HCT116 (cell line): ENCODE measurements at regions not wholly inside any gene's neighbourhood (a gene's known extent, or its start where the extent isn't known, plus 50 kb on each side); places are given as distances from the start of the nearest gene placed in this dataset.

Experiments
- CTCF ChIP-seq, 3 experiments: fragments of 200-600 bp in 1 of 3; sonication (generic) in 1 of 3; IDR thresholded peaks in 2 of 3; conservative IDR thresholded peaks in 1 of 3; 2 replicates each; pipeline ENCODE4 v1.5.1; 2012 to 2017; ENCODE audit warnings: low read depth in 2 of 3, low read length in 2 of 3, antibody characterized with exemption in 1 of 3, borderline replicate concordance in 1 of 3, control low read depth in 1 of 3, mild to moderate bottlenecking in 1 of 3, mixed read lengths in 1 of 3, mixed run types in 1 of 3, moderate library complexity in 1 of 3; ENCODE audit not compliant: insufficient read depth in 1 of 3
- EGR1 ChIP-seq: IDR thresholded peaks from 2 replicates; pipeline ENCODE4 v1.6.1; 2012; ENCODE audit warnings: low read depth
- EZH2 ChIP-seq: fragments of 200-600 bp; sonication (generic); IDR thresholded peaks from 2 replicates; pipeline ENCODE4 v1.6.1; 2017; ENCODE audit warnings: antibody characterized with exemption, mixed run types
- EZH2phosphoT487 ChIP-seq: fragments of 200-600 bp; IDR thresholded peaks from 2 replicates; pipeline ENCODE4 v1.6.1; 2018; ENCODE audit warnings: antibody characterized with exemption, borderline replicate concordance
- POLR2A ChIP-seq: IDR thresholded peaks from 2 replicates; pipeline ENCODE4 v1.7.0; 2011; ENCODE audit warnings: borderline replicate concordance; ENCODE audit not compliant: insufficient read depth, insufficient read length; ENCODE audit errors: extremely low read depth
- POLR2AphosphoS5 ChIP-seq: IDR thresholded peaks from 2 replicates; pipeline ENCODE4 v1.6.1; 2011; ENCODE audit warnings: mild to moderate bottlenecking, low read depth, low read length, moderate library complexity
- RAD21 ChIP-seq: IDR thresholded peaks from 2 replicates; pipeline ENCODE4 v1.6.1; 2012; ENCODE audit warnings: low read depth, mild to moderate bottlenecking
- REST ChIP-seq: IDR thresholded peaks from 2 replicates; pipeline ENCODE4 v1.6.1; 2012; ENCODE audit warnings: low read depth
- TCF7L2 ChIP-seq: IDR thresholded peaks from 2 replicates; pipeline ENCODE4 v1.7.0; 2011; ENCODE audit warnings: borderline replicate concordance, inconsistent platforms; ENCODE audit not compliant: insufficient read depth, insufficient read length; ENCODE audit errors: extremely low read depth
- ZFX ChIP-seq: fragments of 450-650 bp; IDR thresholded peaks from 2 replicates; pipeline ENCODE4 v1.6.1; 2017

- TF ChIP-seq RAD21: no peak
- no peak for TF ChIP-seq EZH2
- TF ChIP-seq CTCF (IDR thresholded peaks at IDR 0.05 in 2 of 3, conservative IDR thresholded peaks at IDR 0.05 in 1 of 3; ENCODE audit: borderline replicate concordance in 1 of 3, insufficient read depth in 1 of 3, low read depth in 2 of 3, low read length in 2 of 3): no peak
- no peak for TF ChIP-seq ZFX
- TF ChIP-seq POLR2AphosphoS5: no peak
- no peak for TF ChIP-seq EZH2phosphoT487
- TF ChIP-seq POLR2A: no peak
- no peak for TF ChIP-seq EGR1
- no peak for TF ChIP-seq REST
- TF ChIP-seq TCF7L2: no peak
Observed at GRCh38 chr2:239500574-239501550, 100.0 kb upstream of the HDAC4 start.
